GM18907 (cell line): ENCODE measurements at regions not wholly inside any gene's neighbourhood (a gene's known extent, or its start where the extent isn't known, plus 50 kb on each side); places are given as distances from the start of the nearest gene placed in this dataset.
"Not testable (repeated sequence)": the region's sequence is repeated elsewhere in the genome, so short reads cannot be mapped to it uniquely, and the experiment has no call there.

ENCODE experiments used
- ATAC-seq: cut with Tn5 transposase; IDR thresholded peaks from one replicate; pipeline ENCODE4 v1.9.1; 2021; ENCODE audit warnings: mild to moderate bottlenecking, moderate library complexity; ENCODE audit not compliant: unreplicated experiment

GRCh38 chr3:153369561-153370374 is 207.7 kb downstream of the RAP2B start:
- no peak for ATAC-seq

DNA sequence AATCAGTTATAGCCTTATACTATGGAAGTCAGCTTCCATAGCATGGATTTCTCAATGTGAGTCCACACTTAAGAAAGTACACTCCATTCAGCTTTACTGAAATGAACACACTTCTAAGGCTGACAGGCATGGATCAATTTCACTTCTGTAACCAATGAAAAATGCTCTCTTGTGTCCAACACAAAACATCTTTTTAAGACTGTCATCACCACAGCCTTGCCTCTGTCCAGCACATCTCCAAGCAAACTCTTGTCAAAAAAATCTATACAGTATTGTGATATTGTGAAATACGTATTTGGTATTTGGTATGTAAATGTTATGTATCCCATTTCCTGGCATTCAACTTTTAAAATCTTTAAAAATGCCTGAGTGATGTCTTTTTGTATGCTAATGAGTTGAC is 208.7 kb downstream of the RAP2B start:
- ATAC-seq = no peak

DNA sequence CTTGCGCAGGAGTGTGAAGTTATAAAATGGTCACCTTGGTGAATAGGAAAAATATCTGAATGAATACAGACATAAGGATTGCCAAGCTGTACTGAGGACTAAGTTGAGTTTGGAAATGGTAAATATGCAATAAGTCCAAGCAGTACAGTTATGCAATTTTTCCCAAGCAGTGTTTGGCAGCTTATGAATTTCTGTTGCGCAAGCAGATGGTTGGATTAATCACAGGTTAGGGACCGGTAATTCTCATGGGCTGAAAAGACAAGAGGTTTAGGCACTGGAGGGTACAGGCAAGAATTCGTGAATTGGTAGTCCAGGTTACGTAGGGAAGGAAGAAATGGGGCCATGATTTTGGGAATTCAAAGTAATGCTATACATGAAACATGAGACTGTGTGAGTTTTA is 210.3 kb downstream of the RAP2B start:
- ATAC-seq = no peak

DNA sequence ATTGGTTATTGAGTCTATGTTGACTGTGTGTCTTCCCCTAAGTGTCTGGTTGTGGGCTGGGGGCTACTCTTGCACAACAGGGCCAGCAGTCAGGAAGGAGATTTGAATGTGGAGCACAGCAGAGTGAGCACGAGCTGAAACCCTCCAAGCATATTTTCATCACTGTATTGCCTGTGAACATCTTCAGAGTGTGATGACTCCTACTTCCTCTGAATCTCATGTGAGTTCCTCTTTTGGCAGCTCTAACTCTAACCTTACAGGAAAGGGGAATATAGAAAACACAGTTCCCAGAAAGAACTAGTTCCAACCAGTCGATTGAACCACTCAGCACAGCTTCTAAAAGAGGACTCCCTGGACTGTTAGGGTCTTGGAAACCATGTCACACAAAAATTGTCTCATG is 211.6 kb downstream of the RAP2B start:
- ATAC-seq = no peak

DNA sequence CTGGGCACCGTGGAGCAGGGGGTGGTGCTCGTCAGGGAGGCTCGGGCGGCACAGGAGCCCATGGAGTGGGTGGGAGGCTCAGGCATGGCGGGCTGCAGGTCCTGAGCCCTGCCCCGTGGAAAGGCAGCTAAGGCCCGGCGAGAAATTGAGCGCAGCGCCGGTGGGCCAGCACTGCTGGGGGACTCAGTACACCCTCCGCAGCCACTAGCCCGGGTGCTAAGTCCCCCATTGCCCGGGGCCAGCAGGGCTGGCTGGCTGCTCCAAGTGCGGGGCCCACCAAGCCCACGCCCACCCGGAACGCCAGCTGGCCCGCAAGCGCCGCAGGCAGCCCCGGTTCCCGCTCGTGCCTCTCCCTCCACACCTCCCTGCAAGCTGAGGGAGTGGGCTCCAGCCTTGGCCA is 216.3 kb downstream of the RAP2B start:
- ATAC-seq = not testable (repeated sequence)

DNA sequence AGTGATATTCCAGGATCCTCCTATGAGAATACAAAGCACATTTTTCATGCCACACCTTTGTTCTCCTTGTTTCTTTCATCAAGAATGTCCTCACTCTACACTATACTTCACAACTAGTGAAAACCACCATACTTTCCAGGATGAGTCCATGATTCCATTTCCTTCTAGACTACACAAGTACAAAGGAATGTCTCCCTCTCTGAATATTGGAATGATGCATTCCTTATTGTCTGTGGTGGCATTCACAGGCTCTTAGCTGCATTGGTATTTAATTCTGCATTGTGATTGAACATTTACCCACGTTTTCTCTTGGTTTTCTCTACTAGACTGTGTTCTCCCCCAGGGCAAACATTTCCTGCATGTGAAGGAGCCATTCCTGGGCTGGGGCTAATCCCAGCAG is 217.5 kb downstream of the RAP2B start:
- ATAC-seq = no peak

GRCh38 chr3:153385343-153385742 is 223.3 kb downstream of the RAP2B start:
- no peak for ATAC-seq

- no peak for ATAC-seq
These were observed 230.3 kb downstream of the RAP2B start for GRCh38 chr3:153392363-153392762.

DNA sequence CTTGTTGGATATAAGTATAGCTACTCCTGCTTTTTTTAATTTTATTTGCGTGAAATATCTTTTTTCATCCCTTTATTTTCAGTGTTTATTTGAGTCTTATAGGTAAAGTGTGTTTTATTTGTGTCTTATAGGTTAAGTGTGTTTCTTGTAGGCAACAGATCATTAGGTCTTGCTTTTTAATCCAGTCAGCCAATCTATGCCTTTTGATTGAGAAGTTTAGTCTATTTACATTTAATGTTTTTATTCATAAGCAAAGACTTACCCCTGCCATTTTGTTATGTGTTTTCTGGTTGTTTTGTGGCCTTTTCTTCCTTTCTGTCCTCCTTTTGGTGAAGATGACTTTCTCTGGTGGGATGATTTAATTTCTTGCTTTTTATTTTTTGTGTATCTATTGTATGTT is 232.0 kb downstream of the RAP2B start:
- ATAC-seq = no peak

DNA sequence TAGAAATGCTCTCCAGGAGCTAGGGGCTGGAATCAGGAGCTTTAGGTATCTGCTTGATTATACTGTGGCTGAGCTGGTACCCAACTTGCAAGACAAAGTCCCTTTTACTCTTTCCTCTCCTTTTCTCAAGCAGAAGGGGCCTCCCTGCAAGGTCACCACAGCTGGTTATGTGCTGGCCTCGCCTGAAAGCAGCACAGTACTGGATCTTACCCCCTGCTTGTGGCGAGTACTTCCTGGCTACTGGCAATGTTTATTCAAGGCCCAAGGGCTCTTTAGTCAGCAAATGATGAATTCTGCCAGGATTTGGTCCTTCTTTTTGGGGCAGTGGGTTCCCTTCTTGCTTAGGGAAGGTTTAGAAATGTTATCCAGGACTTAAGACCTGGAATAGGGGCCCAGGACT is 234.6 kb downstream of the RAP2B start:
- ATAC-seq = no peak

DNA sequence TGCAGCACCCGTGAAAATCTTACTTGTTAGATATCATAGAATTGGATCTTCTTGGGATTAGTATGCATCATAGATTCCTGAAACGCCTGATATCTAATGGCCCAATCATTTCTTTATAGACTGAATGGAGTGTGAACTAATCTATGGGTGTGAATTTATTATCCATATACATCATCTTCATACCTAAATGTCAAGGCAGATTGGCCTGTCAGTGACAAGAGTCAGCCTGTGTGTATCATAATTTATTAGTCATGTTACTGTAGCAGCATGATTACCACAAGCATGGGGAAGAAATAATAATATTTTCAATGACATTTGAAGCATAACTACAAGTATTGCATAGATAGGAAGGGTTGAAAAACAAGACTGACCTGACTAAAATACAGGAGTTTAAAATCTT is 235.8 kb downstream of the RAP2B start:
- no peak for ATAC-seq

- ATAC-seq = peak; percentile 89
These were observed 237.6 kb downstream of the RAP2B start for GRCh38 chr3:153399636-153400035.

DNA sequence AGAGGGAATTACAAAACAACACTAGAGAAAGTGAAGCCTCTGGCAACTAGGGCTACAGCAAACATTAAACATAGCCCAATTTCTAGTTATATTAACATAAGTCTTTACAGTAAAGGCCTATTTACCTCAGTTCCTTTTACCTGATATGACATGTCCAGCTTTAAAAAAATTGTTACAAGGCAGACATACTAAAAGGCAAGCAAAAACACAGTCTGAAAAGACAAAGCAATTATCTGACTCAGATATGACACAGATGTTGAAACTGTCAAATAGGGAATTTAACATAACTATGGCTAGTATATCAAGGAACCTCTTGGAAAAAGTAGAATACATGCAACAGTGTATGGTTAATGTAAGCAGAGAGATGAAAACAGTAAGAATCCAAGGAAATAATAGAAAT is 238.6 kb downstream of the RAP2B start:
- no peak for ATAC-seq

DNA sequence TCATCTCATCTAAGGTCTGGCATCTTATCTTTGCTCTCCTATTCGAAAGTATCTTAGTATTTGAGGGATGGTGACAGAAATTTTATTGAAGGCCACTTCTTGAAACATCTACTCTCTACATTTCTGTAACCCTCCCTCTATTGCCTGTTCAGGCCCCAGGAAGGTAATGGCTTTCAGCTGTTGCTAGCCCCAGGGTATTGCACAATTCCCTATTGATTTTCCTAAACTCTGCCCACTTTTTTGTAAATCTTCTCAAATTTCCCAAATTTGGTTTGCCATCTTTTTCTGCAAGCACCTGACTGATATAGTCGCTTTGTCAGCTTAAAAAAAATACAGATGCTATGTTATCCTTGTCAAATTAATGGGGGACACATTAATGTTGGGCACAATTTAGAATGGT is 242.1 kb downstream of the RAP2B start:
- ATAC-seq = no peak

DNA sequence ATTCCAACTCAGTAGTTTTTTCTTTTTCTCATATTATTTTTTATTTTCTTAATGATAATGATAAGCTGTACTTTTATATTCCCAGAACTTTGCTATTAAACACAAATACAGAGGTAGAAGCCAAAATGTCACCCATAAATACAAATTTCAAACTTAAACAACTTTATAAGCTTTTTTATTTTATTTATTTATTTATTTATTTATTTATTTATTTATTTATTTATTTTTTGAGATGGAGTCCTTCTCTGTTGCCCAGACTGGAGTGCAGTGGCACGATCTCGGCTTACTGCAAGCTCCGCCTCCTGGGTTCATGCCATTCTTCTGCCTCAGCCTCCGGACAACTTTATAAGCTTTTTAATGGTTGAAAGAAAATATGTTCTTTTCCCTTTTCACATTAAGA is 243.3 kb downstream of the RAP2B start:
- not testable (repeated sequence) for ATAC-seq

- no peak for ATAC-seq
These were observed 248.5 kb downstream of the RAP2B start for GRCh38 chr3:153410517-153410916.

- ATAC-seq = no peak
These were observed 253.0 kb downstream of the RAP2B start for GRCh38 chr3:153414982-153415381.

DNA sequence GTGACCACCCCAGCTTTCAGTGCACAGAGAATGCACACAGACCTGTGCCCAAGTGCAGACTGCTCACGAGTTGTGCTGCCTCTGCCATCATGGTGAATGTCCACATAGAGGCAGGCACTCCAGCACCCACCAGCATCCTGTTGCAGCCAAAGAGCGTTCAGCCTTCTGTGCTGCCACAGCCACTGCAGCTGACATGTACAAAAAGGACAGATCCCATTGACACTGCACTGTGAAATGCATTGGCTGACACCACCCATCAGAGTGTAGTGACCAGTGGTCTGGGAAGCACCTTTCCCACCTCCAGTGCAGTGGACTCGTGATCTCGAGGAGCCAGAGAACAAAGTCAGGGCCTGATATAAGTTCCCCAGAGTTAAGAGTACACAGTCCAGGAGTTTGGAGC is 260.3 kb downstream of the RAP2B start:
- ATAC-seq = no peak

GRCh38 chr3:153423820-153424219 is 261.8 kb downstream of the RAP2B start:
- not testable (repeated sequence) for ATAC-seq

DNA sequence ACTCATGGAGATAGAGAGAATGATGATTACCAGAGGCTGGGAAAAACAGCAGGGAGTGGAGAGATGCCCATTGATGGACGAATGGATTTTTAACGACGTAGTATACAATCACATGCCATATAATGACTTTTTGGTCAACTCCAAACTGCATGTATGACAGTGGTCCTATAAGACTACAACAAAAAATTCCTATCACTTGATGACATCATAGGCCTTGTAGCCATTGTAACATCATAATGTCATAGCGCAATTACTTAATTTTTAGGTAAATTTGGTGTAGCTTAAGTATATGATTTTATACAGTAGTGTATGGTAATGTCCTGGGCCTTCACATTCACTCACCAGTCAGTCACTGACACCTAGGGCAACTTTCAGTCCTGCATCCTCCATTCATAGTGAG is 264.3 kb downstream of the RAP2B start:
- ATAC-seq = no peak

GRCh38 chr3:153426803-153427202 is 264.8 kb downstream of the RAP2B start:
- no peak for ATAC-seq

DNA sequence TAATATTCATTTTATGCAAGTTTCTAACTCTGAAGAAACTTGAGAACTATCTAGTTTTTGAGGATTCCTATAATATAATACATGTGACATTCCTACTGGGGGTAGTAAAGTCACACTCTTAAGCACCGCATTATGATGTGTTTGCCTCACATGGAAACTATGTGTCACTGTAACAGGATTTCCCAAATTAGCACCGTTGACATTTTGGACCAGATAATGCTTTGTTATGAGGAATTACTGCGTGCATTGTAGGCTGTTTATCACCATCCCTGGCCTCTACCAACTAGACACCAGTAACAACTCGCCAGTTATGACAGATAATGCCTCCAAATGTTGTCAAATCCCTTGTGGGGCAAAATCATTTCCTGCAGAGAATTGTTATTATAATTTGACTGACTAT is 267.8 kb downstream of the RAP2B start:
- no peak for ATAC-seq

DNA sequence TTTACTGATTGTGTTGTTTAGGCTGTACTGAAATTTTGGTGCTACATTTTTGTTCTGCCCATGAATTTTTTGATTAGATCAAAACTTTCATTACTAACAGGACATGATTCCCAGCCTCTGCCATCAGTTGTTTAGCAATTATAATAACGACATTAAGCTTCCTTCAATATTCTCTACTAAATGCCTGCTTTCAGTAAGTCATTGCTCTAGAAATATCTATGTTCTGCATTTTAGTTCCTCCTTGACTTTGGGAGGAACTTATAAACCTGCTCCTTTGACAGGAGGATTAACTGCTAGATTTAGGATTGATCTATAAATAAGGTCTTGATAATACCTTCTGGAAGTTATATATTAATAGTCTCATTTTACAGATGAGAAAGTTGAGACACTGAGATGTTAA is 269.1 kb downstream of the RAP2B start:
- no peak for ATAC-seq
